AG08395 (cell line): ENCODE measurements at regions not wholly inside any gene's neighbourhood (a gene's known extent, or its start where the extent isn't known, plus 50 kb on each side); places are given as distances from the start of the nearest gene placed in this dataset.
"Not testable (repeated sequence)": the region's sequence is repeated elsewhere in the genome, so short reads cannot be mapped to it uniquely, and the experiment has no call there.

Source experiments
- DNase-seq: peaks from one replicate; pipeline ENCODE4 v3.0.0; 2012; ENCODE audit warnings: mixed read lengths, low spot score

GRCh38 chr13:56713656-56714055, 427.1 kb upstream of the PRR20A start:
- no peak for DNase-seq

DNA sequence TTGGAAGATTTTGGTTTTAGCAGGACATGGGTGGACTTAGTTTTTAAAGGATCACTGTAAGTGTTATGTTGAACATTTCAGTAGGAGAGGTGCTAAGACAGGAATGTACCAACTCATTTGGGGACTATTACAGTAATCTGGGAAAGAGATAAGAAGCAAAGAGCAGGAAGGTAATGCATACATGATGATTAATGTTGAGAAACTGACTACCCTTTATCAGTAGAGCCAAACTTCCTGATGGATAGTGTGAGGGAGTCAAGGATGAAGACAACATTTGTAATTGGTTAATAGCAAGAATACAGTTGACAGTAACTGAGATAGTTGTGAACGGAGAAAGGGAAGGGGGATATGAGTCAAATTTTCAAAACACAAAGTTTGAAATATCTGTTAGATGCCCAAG, 421.9 kb upstream of the PRR20A start:
- no peak for DNase-seq

DNA sequence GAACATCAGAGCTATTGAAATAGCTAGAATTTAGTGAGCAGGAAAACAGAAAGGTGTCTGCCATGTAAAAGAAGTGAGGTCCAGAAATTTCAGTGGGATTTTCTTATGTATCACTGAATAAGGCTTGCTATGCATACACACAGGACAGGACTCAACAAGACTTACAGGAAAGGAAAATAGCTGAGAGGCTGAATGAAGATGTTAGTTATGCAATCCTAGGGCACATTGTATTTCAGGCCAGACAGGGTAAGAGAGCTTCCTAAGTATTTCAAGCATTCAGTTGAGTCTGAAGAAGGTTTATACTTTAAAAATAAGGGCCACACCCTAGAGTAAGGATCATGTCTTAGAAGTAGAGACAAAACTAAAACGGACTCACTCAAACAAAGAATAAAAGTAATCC, 419.9 kb upstream of the PRR20A start:
- no peak for DNase-seq

DNA sequence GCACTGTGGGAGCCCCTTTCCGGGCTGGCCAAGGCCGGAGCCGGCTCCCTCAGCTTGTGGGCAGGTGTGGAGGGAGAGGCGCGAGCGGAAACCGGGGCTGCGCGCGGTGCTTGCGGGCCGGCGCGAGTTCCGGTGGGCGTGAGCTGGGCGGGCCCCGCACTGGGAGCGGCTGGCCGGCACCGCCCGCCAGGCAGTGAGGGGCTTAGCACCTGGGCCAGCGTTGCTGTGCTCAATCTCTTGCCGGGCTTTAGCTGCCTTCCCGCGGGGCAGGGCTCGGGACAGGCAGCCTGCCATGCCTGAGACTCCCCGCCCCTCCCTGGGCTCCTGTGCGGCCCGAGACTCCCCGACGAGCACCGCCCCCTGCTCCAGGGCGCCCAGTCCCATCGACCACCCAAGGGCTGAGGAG, 405.2 kb upstream of the PRR20A start:
- DNase-seq = no peak

DNA sequence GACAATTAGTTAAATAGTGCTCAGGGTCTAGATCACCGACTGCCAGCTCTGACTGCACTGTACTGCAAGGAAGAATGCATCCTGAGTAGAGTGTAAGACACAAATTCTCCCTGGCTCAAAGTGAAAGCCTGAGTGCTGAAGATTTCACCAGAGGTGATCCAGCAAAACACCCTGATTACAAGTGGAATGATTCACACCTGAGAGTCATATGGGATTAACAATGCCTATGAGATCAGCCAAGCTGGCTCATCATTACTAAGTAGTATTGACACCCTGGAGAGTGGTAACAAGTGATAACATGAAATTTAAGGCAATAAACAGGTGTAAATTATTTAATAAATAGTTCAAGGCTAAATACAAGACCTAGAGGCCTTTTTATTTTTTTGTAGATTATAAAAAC, 403.8 kb upstream of the PRR20A start:
- no peak for DNase-seq

DNA sequence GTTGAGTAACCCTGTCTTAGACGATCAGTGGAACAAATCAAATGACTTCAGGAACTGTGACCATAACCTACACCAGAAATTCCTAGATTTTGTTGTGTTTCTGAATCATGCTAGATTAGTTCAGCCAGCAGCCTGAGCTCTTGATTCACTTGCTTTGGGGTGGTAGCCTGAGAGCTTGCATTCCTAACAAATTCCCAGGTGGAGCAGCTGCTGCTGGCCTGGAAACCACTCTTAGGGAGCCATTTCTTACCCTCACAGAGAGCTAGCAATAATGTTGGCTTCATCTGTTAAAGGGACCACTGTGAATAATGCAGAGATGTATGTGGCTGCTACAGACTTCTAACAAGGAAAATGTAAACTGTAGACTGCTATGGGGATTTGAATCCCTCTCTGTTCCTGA, 388.1 kb upstream of the PRR20A start:
- no peak for DNase-seq

DNA sequence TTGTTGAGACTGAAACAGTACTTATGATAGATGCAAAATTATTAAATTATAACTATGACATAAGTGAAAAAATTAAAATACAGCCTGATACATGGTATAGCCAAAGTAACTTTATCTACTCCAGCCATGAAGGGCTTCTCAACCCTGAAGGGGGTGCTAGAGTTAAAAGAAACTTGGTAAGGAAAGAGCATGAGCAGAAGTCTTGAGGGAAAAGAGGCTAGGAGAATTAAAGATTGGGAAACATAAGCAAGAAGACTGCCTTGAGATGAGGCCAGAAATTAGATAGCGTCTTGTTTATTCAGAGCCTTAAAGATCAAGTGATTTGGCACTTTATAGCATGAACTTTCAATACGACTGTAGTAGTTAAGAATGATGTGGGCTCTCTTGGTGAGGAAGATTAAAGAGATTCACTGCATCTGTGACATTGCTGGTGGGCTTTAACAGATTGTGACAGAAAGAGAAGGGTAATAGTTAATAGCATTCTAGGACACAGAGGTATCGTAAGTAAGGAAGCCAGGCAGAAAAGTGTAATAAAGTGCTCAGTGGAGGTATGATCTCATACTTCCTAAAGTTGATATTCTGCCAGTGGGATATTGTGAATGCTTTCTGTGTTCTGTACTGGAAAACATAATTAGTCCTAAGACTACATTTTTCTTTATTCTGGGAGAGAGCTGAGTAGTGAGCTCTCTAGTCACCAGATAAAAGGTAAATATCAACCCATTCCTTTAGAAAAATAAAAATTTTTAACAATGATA, 385.4 kb upstream of the PRR20A start:
- no peak for DNase-seq

- not testable (repeated sequence) for DNase-seq
Measured at GRCh38 chr13:56763333-56763732, 377.4 kb upstream of the PRR20A start.

- no peak for DNase-seq
Measured at GRCh38 chr13:56773148-56773547, 367.6 kb upstream of the PRR20A start.

DNA sequence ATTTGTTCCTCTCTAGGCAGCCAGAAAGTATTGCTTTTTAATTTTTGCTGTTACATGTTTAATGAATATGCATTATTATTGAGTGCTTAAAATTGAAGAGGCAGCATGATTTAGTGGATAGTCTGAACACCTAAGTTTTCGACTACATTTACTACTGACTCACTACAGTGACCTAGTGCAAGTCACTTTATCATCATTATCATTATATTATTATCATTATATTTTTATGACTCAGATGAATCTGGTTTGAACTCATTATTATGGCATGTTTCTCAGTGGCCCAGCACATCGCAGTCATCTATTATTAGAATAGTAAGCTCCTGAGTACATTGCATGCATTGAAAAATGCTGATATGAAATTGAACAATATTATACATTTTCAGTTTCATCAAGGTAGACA, 351.2 kb upstream of the PRR20A start:
- DNase-seq = no peak

GRCh38 chr13:56837161-56837560, 303.6 kb upstream of the PRR20A start:
- no peak for DNase-seq

DNA sequence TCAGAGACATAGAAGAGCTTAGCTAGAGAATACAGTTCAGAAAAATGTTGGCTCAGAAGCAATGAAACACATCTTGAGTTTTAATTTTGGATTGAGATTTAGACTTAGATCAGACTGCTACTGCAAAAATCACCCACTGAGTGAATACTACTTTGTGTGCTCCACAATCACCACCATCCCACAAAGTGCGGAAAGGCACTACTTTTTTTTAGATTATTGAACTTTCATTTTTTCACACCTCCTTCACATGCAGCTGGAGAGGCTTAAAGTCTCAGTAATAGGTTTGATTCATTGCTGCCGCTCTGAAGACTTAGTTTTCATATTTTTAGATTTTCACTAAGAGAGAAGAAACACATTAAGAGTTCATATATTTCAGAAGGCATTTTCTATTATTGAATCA, 289.9 kb upstream of the PRR20A start:
- no peak for DNase-seq

DNA sequence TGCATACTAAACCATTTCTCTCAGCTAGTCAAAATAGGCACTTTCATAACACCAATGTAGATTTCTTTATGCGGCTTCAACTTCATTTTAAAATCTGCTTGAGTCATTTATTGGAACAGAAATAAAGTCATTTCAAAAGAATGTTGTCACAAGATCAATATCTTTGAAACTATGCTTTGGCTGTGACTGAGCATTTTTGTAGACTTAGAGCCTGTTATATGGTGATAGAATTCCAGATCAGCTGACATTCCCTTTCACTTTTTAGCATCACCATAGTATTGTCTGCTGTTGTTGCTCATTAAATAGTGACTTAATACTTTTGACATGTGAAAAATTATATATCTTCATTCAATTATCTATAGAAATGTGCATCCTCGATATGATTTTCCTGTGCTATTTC, 279.2 kb upstream of the PRR20A start:
- no peak for DNase-seq

DNA sequence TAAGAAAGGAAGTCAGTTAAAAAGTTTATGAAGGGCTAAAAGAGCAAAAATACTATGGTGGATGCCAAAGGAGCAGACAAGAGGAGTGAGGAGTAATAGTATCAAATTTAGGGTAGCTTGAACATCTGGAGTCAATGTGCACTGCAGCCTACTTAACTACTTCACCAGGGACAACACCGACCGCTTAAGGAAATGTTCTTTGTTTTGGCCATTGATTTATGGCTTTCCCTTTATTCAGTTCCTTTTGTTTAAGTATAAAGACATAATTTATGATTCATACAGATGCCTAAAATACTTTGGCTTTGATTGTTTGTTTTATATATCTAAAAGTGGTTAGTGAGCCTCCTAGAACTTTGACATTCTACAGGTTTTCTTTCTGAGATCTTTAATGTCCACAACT, 276.3 kb upstream of the PRR20A start:
- DNase-seq = no peak

GRCh38 chr13:56865416-56865815, 275.3 kb upstream of the PRR20A start:
- DNase-seq = no peak

DNA sequence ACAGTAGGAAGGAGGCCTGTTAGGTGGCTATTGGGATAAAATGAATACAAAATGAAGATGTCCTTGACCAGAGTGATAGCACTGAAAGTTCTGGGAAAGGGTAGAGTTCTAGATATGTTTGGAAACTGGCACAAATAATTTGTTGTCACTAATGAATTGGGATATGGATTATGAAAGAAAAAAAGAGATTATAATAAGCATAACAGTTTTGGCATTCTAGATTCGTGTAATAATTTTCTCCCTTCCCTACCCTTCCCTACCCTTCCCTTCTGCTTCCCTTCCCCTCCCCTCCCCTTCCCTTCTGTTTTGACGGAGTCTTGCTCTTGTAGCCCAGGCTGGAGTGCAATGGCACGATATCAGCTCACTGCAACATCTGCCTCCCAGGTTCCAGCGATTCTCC, 271.0 kb upstream of the PRR20A start:
- no peak for DNase-seq

- no peak for DNase-seq
Measured at GRCh38 chr13:56886398-56886797, 254.3 kb upstream of the PRR20A start.

DNA sequence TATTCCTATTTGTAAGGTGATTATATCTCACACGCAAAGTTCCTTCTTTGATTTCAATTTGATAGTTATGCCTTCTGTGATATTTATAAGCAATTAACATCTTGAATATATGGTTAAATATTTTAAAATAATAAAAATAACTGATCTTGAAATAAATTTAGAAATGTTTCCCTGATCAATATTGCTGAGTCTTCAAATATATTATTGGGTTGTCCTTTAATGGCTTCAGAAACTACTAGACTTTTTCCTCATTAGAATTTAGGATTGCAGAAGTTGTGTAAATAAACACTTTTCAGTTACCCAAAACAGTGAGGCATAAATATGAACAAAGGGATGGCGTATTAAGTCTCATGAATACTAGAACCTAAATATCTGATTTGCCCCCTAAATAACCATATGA, 252.3 kb upstream of the PRR20A start:
- no peak for DNase-seq

DNA sequence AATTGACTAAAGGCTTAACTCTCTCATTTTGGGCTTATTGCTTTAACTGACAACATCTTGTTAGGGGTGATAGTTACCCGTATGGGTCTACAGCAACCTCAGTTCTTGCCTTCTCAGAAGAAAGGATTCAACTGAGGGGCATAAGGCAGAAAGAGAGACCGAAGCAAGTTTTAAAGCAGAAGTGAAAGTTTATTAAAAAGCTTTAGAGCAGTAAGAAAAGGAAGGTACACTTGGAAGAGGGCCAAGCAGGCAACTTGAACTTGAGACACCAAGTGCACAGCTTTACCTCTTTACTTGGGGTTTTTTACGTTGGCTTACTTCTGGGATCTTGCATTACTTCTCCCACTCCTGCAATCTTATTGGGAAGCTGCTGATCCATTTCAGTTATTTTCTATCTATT, 246.9 kb upstream of the PRR20A start:
- DNase-seq = no peak

GRCh38 chr13:56900549-56901279, 240.0 kb upstream of the PRR20A start:
- DNase-seq = no peak

DNA sequence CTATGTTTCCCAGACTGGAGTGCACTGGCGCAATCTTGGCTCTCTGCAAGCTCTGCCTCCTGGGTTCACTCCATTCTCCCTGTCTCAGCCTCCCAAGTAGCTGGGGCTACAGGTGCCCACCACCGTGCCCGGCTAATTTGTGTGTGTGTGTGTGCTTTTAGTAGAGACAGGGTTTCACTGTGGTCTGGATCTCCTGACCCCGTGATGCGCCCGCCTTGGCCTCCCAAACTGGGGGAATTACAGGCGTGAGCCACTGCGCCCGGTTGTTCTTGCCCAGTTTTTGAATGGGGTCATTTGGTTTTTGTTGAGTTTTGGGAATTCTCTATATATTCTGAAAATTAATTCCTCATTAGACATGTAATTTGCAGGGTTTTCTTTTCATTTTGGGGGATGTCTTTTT, 238.4 kb upstream of the PRR20A start:
- DNase-seq = no peak

DNA sequence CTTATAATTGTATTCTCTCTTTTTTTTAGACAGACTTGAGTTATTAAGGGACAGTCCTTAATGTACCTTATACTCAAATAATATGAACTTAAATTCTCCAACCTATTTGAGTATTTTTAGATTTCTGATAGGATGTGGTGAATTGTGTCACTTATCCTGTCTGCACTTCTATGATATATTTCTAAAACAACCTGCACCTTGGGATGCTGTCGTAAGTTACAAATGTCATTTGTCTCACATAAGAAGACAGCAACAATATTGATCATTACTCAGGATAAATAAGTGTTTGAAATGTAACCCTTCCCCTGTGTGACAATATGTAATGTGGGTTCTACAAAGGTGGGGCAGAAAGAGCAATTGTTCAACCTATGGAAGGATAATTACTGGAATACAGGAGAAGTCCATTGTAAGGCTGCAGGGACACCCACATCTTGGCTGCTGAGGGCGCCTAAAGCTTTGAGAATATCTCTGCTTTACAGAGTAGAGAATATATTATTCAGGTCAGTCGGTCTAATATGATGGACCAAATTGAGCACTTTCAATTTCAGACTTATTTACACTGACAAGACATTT, 236.9 kb upstream of the PRR20A start:
- no peak for DNase-seq

- no peak for DNase-seq
Measured at GRCh38 chr13:56906909-56907308, 233.8 kb upstream of the PRR20A start.

DNA sequence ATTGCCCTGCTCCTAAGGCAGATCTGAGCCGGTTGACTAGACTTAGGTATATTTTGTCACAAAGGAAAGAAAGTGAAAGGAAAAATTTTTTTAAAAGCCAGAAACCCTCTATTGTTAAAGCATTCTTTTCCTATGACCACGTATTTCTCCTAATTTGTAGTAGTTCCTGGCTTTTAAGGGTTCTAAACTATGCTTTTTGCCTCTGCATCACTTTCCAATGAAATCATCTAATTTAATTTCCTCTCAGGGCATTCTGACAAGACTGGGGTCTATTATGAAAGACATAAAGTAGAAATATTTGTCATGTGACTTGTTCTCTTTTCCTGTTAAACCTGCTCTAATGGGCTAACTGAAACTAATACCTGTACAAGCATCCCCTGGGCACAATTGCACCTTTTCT, 233.0 kb upstream of the PRR20A start:
- no peak for DNase-seq
